H1 (cell line): ENCODE measurements at regions not wholly inside any gene's neighbourhood (a gene's known extent, or its start where the extent isn't known, plus 50 kb on each side); places are given as distances from the start of the nearest gene placed in this dataset.

Source experiments
- CTCF ChIA-PET: fragments of 300-600 bp; sonication (Branson Sonifier 250); formaldehyde crosslinking; loops from one replicate; lab custom pipeline; 2021; ENCODE audit not compliant: partially characterized antibody; lab: Charles Lee
- POLR2A ChIA-PET: fragments of 300-600 bp; sonication (Branson Sonifier 250); formaldehyde crosslinking; loops from one replicate; lab custom pipeline; 2021; ENCODE audit warnings: inconsistent platforms; ENCODE audit not compliant: partially characterized antibody; lab: Charles Lee
- DNase-seq, 2 experiments: peaks; one replicate each; pipeline versions ENCODE4 v3.0.0 to v3.0.0-alpha.2; 2010 to 2022; ENCODE audit warnings: low spot score in 2 of 2, low read depth in 1 of 2, mixed read lengths in 1 of 2
- FAIRE-seq: peaks from 2 replicates; lab custom pipeline; 2011; peaks lifted over from hg19 to GRCh38; lab: Jason Lieb, UNC
- H2AFZ ChIP-seq: 2 replicates; pipeline ENCODE4 v1.8.1; 2012; ENCODE audit warnings: low read length, inconsistent platforms
- H2AK5ac ChIP-seq: 2 replicates; pipeline ENCODE4 v1.6.1; 2013; ENCODE audit warnings: low read depth, low read length
- H2BK120ac ChIP-seq: replicated peaks from 2 replicates; pipeline ENCODE3; 2013; ENCODE audit warnings: low read depth, low read length, inconsistent platforms
- H2BK12ac ChIP-seq: 2 replicates; pipeline ENCODE4 v1.6.1; 2013; ENCODE audit warnings: low read depth, low read length
- H2BK15ac ChIP-seq: 2 replicates; pipeline ENCODE4 v1.6.1; 2013; ENCODE audit warnings: low read length
- H2BK20ac ChIP-seq: 2 replicates; pipeline ENCODE4 v1.6.1; 2013; ENCODE audit warnings: low read length
- H2BK5ac ChIP-seq: 2 replicates; pipeline ENCODE4 v1.6.1; 2013; ENCODE audit warnings: low read depth, low read length
- H3K14ac ChIP-seq: 2 replicates; pipeline ENCODE4 v1.6.1; 2013; ENCODE audit warnings: inconsistent platforms; ENCODE audit not compliant: insufficient read length
- H3K18ac ChIP-seq: 2 replicates; pipeline ENCODE4 v1.6.1; 2013; ENCODE audit warnings: low read length; ENCODE audit errors: extremely low read depth
- H3K23ac ChIP-seq: 2 replicates; pipeline ENCODE4 v1.6.1; 2013; ENCODE audit warnings: inconsistent platforms; ENCODE audit not compliant: insufficient read length
- H3K23me2 ChIP-seq: 2 replicates; pipeline ENCODE4 v1.6.1; 2013; ENCODE audit warnings: low read depth, low read length
- H3K27ac ChIP-seq: 2 replicates; pipeline ENCODE4 v1.6.1; 2011; ENCODE audit warnings: low read depth, low read length, inconsistent platforms
- H3K27me3 ChIP-seq, 4 experiments: replicated peaks in 1 of 4; 1 replicate in 1 of 4; 2 replicates in 3 of 4; pipeline versions ENCODE4 v1.6.1 to v1.8.1; 2011 to 2013; ENCODE audit warnings: low read length in 3 of 4, mild to moderate bottlenecking in 3 of 4, inconsistent platforms in 2 of 4, mixed read lengths in 2 of 4, moderate library complexity in 1 of 4; ENCODE audit not compliant: control insufficient read depth in 3 of 4, insufficient read depth in 3 of 4; ENCODE audit errors: extremely low read depth in 1 of 4
- H3K36me3 ChIP-seq, 4 experiments: 2 replicates each; pipeline versions ENCODE4 v1.6.1 to v1.8.1; 2011 to 2013; ENCODE audit warnings: mild to moderate bottlenecking in 4 of 4, low read length in 3 of 4, moderate library complexity in 2 of 4, control low read depth in 1 of 4, inconsistent platforms in 1 of 4; ENCODE audit not compliant: insufficient read depth in 4 of 4, control insufficient read depth in 2 of 4
- H3K4ac ChIP-seq: replicated peaks from 2 replicates; pipeline ENCODE3; 2013; ENCODE audit warnings: low read length, low read depth, mixed read lengths, inconsistent platforms; ENCODE audit not compliant: insufficient read length
- H3K4me1 ChIP-seq, 4 experiments: replicated peaks in 1 of 4; 1 replicate in 1 of 4; 2 replicates in 3 of 4; pipeline versions ENCODE4 v1.6.1 to v1.8.1; 2011 to 2013; ENCODE audit warnings: low read length in 3 of 4, inconsistent platforms in 2 of 4, mixed read lengths in 1 of 4; ENCODE audit not compliant: insufficient read depth in 4 of 4, control insufficient read depth in 3 of 4
- H3K4me2 ChIP-seq, 2 experiments: 2 replicates each; pipeline versions ENCODE4 v1.6.1 to v1.8.1; 2011 to 2013; ENCODE audit warnings: low read depth in 2 of 2, low read length in 2 of 2, control low read depth in 1 of 2, inconsistent platforms in 1 of 2, mild to moderate bottlenecking in 1 of 2; ENCODE audit not compliant: insufficient read depth in 1 of 2
- H3K4me3 ChIP-seq, 4 experiments: fragments of 200-600, 300-600 bp in 1 of 4; sonication (generic), shearing (Covaris generic), sonication (Bioruptor Twin) in 1 of 4; 2 replicates each; pipeline versions ENCODE4 v1.5.1 to v1.8.1; 2011 to 2016; ENCODE audit warnings: low read length in 4 of 4, low read depth in 3 of 4, control low read depth in 2 of 4, inconsistent platforms in 2 of 4, mild to moderate bottlenecking in 2 of 4, mixed read lengths in 1 of 4, moderate library complexity in 1 of 4; ENCODE audit not compliant: insufficient read depth in 2 of 4; ENCODE audit errors: extremely low read depth in 1 of 4
- H3K56ac ChIP-seq: replicated peaks from 2 replicates; pipeline ENCODE3; 2013; ENCODE audit warnings: low read depth, mild to moderate bottlenecking, mixed read lengths, low read length, inconsistent platforms; ENCODE audit not compliant: insufficient read length
- H3K79me1 ChIP-seq: 2 replicates; pipeline ENCODE4 v1.6.1; 2013; ENCODE audit warnings: low read depth, low read length, control low read depth
- H3K79me2 ChIP-seq, 2 experiments: 2 replicates each; pipeline versions ENCODE4 v1.6.1 to v1.8.1; 2012 to 2013; ENCODE audit warnings: low read length in 2 of 2, mild to moderate bottlenecking in 2 of 2, inconsistent platforms in 1 of 2; ENCODE audit not compliant: insufficient read depth in 2 of 2, control insufficient read depth in 1 of 2
- H3K9ac ChIP-seq, 4 experiments: replicated peaks in 1 of 4; 1 replicate in 1 of 4; 2 replicates in 3 of 4; pipeline versions ENCODE4 v1.6.1 to v1.8.1; 2011 to 2013; ENCODE audit warnings: low read depth in 3 of 4, low read length in 3 of 4, control low read depth in 2 of 4, mild to moderate bottlenecking in 2 of 4, moderate library complexity in 2 of 4, inconsistent platforms in 1 of 4; ENCODE audit errors: extremely low read depth in 1 of 4
- H3K9me3 ChIP-seq, 2 experiments: 2 replicates each; pipeline versions ENCODE4 v1.6.1 to v1.8.1; 2012 to 2013; ENCODE audit warnings: mild to moderate bottlenecking in 2 of 2, moderate library complexity in 2 of 2, control low read depth in 1 of 2, inconsistent platforms in 1 of 2, low read depth in 1 of 2, low read length in 1 of 2, mixed read lengths in 1 of 2; ENCODE audit not compliant: insufficient read depth in 2 of 2
- H4K20me1 ChIP-seq, 2 experiments: replicated peaks in 1 of 2; 2 replicates each; pipeline versions ENCODE3 to v1.8.1; 2011 to 2013; ENCODE audit warnings: inconsistent platforms in 2 of 2, low read length in 2 of 2, mild to moderate bottlenecking in 1 of 2; ENCODE audit not compliant: insufficient read depth in 2 of 2, control insufficient read depth in 1 of 2
- H4K5ac ChIP-seq: 2 replicates; pipeline ENCODE4 v1.6.1; 2013; ENCODE audit warnings: low read length, low read depth, mixed read lengths, inconsistent platforms; ENCODE audit not compliant: insufficient read length
- H4K8ac ChIP-seq: 2 replicates; pipeline ENCODE4 v1.8.0; 2013; ENCODE audit warnings: mild to moderate bottlenecking, moderate library complexity, low read length, inconsistent platforms; ENCODE audit not compliant: insufficient read depth; ENCODE audit errors: extremely low read depth
- H4K91ac ChIP-seq: replicated peaks from 2 replicates; pipeline ENCODE3; 2013; ENCODE audit warnings: low read length, mixed read lengths, inconsistent platforms; ENCODE audit not compliant: insufficient read length
- BRCA1 ChIP-seq: IDR thresholded peaks from 2 replicates; pipeline ENCODE4 v1.6.1; 2012; ENCODE audit warnings: low read depth, low read length, improper control_type of control experiment
- KDM4A ChIP-seq: IDR thresholded peaks from one replicate; pipeline ENCODE4 v1.7.1; 2012; ENCODE audit warnings: low read depth, mild to moderate bottlenecking, moderate library complexity, low read length, inconsistent platforms; ENCODE audit not compliant: severe bottlenecking
- SAP30 ChIP-seq: fragments of 300-600 bp; sonication (generic); IDR thresholded peaks from 2 replicates; pipeline ENCODE4 v1.7.1; 2012; ENCODE audit warnings: low read length, moderate library complexity, mild to moderate bottlenecking, inconsistent platforms; ENCODE audit not compliant: insufficient read depth, insufficient replicate concordance
- WGBS, 2 experiments: shearing (Covaris generic) in 1 of 2; methylation state at CpG; one replicate each; pipeline versions ENCODE4 v1.1.6 to v1.1.7; 2013 to 2015; ENCODE audit warnings: low lambda C conversion rate in 2 of 2, mixed read lengths in 2 of 2, inconsistent platforms in 1 of 2, low coverage in 1 of 2, missing lambda C conversion rate in 1 of 2; ENCODE audit not compliant: insufficient replicate concordance in 2 of 2, insufficient coverage in 1 of 2, insufficient read length in 1 of 2; ENCODE audit errors: extremely low coverage in 1 of 2, missing lambda C conversion rate in 1 of 2; 5-methylcytosine and 5-hydroxymethylcytosine counted together

GRCh38 chr5:77915346-77915745 lies 139.2 kb upstream of the TBCA start:
- Histone ChIP-seq H3K9me3 (0 out of 4 replicates have a peak, but pooled peaks cover 0 to 2% of the 10 kb centered on the region in 2 experiments), H3K79me1 (no peaks in the 10 kb centered on the region), H3K36me3 (no peaks in the 10 kb centered on the region), H3K4ac (no peak overlapping the region), H2BK15ac (no peak overlapping the region), H2BK120ac (no peak overlapping the region), H4K8ac (no peak overlapping the region), H3K9ac (no peak overlapping the region), H4K91ac (no peak overlapping the region), H4K20me1 (no peaks in the 10 kb centered on the region), H3K23me2 (no peaks in the 10 kb centered on the region), H2BK12ac (no peak overlapping the region), H3K14ac (no peak overlapping the region), H3K23ac (no peak overlapping the region), H3K4me3 (no peak overlapping the region), H2BK20ac (no peak overlapping the region), H3K4me2 (no peak overlapping the region)
- DNase-seq: no peak
- POLR2A ChIA-PET: no interaction called here
- WGBS, 2 experiments: 93% methylated on average over 5 of the region's 5 CpGs; no CpG with 5 or more reads in 1 of the 2 experiments
- no peak for FAIRE-seq
- no peak for TF ChIP-seq BRCA1
- TF ChIP-seq KDM4A: no peak
- no peak for TF ChIP-seq SAP30
- TF ChIP-seq, all 59 proteins: peak for 0
- no peaks in the 10 kb centered on the region for H3K79me2 ChIP-seq
- no peaks in the 10 kb centered on the region; a peak in 2 of 7 replicates for H3K27me3 ChIP-seq
- H3K56ac ChIP-seq: no peak overlapping the region
- H3K18ac ChIP-seq: no peak overlapping the region
- H2AK5ac ChIP-seq: no peak overlapping the region
- H3K27ac ChIP-seq: no peak overlapping the region
- no peak overlapping the region for H2BK5ac ChIP-seq
- CTCF ChIA-PET: interaction anchor here (1.4 kb wide), 1 partner anchor 10 kb away, joined by 4 read pairs; no protein-coding TSS in a partner anchor
- peaks cover 0 to 3% (median 0%) of the 10 kb centered on the region in 4 experiments; a peak in 3 of 7 replicates for H3K4me1 ChIP-seq
- no peak overlapping the region for H2AFZ ChIP-seq
- H4K5ac ChIP-seq: no peak overlapping the region
